Peyer's patch (tissue), 4 donors: ENCODE measurements at regions not wholly inside any gene's neighbourhood (a gene's known extent, or its start where the extent isn't known, plus 50 kb on each side); places are given as distances from the start of the nearest gene placed in this dataset.

Source experiments
- DNase-seq, 3 donors: peaks; one replicate each; pipeline ENCODE4 v3.0.0-alpha.2; 2017 to 2019
- H3K27ac ChIP-seq, 4 donors: fragments of 200-600 bp; sonication (generic); one replicate each; pipeline ENCODE4 v1.5.1; 2016 to 2019
- H3K27me3 ChIP-seq, 2 donors: fragments of 200-600 bp; sonication (generic); one replicate each; pipeline ENCODE4 v1.5.1; 2019
- H3K36me3 ChIP-seq, 3 donors: fragments of 200-600 bp; sonication (generic); one replicate each; pipeline ENCODE4 v1.5.1; 2016 to 2019
- H3K4me1 ChIP-seq, 4 donors: fragments of 200-600 bp; sonication (generic); one replicate each; pipeline ENCODE4 v1.5.1; 2016 to 2019
- H3K4me3 ChIP-seq, 4 donors: fragments of 200-600 bp; sonication (generic); 1 replicate in 3 of 4; 2 replicates in 1 of 4; pipeline ENCODE4 v1.5.1; 2016 to 2019; ENCODE audit warnings: mild to moderate bottlenecking in 1 of 4
- H3K9me3 ChIP-seq, 4 donors: fragments of 200-600 bp; sonication (generic); one replicate each; pipeline ENCODE4 v1.5.1; 2016 to 2019; ENCODE audit warnings: mild to moderate bottlenecking in 1 of 4
- CTCF ChIP-seq, 6 experiments: fragments of 450-650 bp in 4 of 6; fragments of 200-600 bp in 2 of 6; sonication (generic) in 1 of 6; IDR thresholded peaks; one replicate each; pipeline ENCODE4 v1.5.1; 2017 to 2019; ENCODE audit warnings: antibody characterized with exemption in 6 of 6, mild to moderate bottlenecking in 3 of 6, moderate library complexity in 1 of 6
- POLR2A ChIP-seq, 2 donors: fragments of 450-650 bp; IDR thresholded peaks; one replicate each; pipeline ENCODE4 v1.5.1; 2017; ENCODE audit warnings: antibody characterized with exemption in 2 of 2, mild to moderate bottlenecking in 2 of 2, moderate library complexity in 2 of 2
- small RNA-seq, 2 donors: library from RNA; depleted of rRNA; stranded (forward); fragments of <200 nt; gene quantifications; one replicate each; pipeline ENCODE3, GENCODE V24; 2016

GRCh38 chr15:96273317-96274086 lies 57.0 kb upstream of the NR2F2 start:
- no peaks in the 10 kb centered on the region for H3K36me3 ChIP-seq
- no peaks in the 10 kb centered on the region for H3K27me3 ChIP-seq
- no peak for DNase-seq
- H3K9me3 ChIP-seq: no peaks in the 10 kb centered on the region
- no peaks in the 10 kb centered on the region for H3K4me1 ChIP-seq
- TF ChIP-seq POLR2A (IDR thresholded peaks at IDR 0.05) (no peak), CTCF (IDR thresholded peaks at IDR 0.05) (no peak)
- H3K4me3 ChIP-seq: no peak overlapping the region
- no peak overlapping the region for H3K27ac ChIP-seq

GRCh38 chr15:96274087-96274440 lies 56.4 kb upstream of the NR2F2 start:
- H3K4me3 ChIP-seq: no peak overlapping the region
- H3K27me3 ChIP-seq: no peaks in the 10 kb centered on the region
- TF ChIP-seq POLR2A (IDR thresholded peaks at IDR 0.05) (no peak), CTCF (IDR thresholded peaks at IDR 0.05) (no peak)
- no peaks in the 10 kb centered on the region for H3K9me3 ChIP-seq
- H3K36me3 ChIP-seq: no peaks in the 10 kb centered on the region
- DNase-seq: no peak
- no peaks in the 10 kb centered on the region for H3K4me1 ChIP-seq
- no peak overlapping the region for H3K27ac ChIP-seq

- no peaks in the 10 kb centered on the region for H3K4me1 ChIP-seq
- no peak overlapping the region for H3K4me3 ChIP-seq
- H3K27ac ChIP-seq: no peak overlapping the region
- DNase-seq: no peak
- no peaks in the 10 kb centered on the region for H3K27me3 ChIP-seq
- no peaks in the 10 kb centered on the region for H3K9me3 ChIP-seq
- H3K36me3 ChIP-seq: no peaks in the 10 kb centered on the region
- TF ChIP-seq POLR2A (IDR thresholded peaks at IDR 0.05): no peak
- no peak for TF ChIP-seq CTCF (IDR thresholded peaks at IDR 0.05)
These were observed 55.8 kb upstream of the NR2F2 start for GRCh38 chr15:96274698-96275097.

- H3K4me3 ChIP-seq: no peak overlapping the region
- no peaks in the 10 kb centered on the region for H3K4me1 ChIP-seq
- H3K27me3 ChIP-seq: no peaks in the 10 kb centered on the region
- no peak overlapping the region for H3K27ac ChIP-seq
- no peaks in the 10 kb centered on the region for H3K9me3 ChIP-seq
- TF ChIP-seq POLR2A (IDR thresholded peaks at IDR 0.05) (no peak), CTCF (IDR thresholded peaks at IDR 0.05) (no peak)
- no peaks in the 10 kb centered on the region for H3K36me3 ChIP-seq
- DNase-seq: no peak
These were observed 53.9 kb upstream of the NR2F2 start for GRCh38 chr15:96276438-96277210.

Small RNA genes lying in the stretch of these regions (small RNA-seq; reads per million reads assigned to genes)
- 0 reads per million in 2 donors for gene AC012409.4
- gene RNU2-3P: 0.19 to 0.23 reads per million in 2 donors
